Natural killer cell (primary cell): ENCODE measurements at regions not wholly inside any gene's neighbourhood (a gene's known extent, or its start where the extent isn't known, plus 50 kb on each side); places are given as distances from the start of the nearest gene placed in this dataset.

Experiments
- ATAC-seq, 3 donors: fragments of 150-1000 bp in 2 of 3; fragments of 200-7000 bp in 1 of 3; cut with Tn5 transposase; 1 replicate in 1 of 3; 2 replicates in 2 of 3; pipeline ENCODE4 v1.10.0; 2021; ENCODE audit warnings: mild to moderate bottlenecking in 2 of 3, moderate library complexity in 2 of 3
- DNase-seq, 2 donors: peaks; one replicate each; pipeline versions ENCODE4 v3.0.0 to v3.0.0-alpha.2; 2013 to 2021; ENCODE audit warnings: mixed read lengths in 1 of 2
- H3K27ac ChIP-seq: one replicate; pipeline ENCODE4 v1.5.1; 2013; ENCODE audit warnings: mild to moderate bottlenecking, low read length
- H3K27me3 ChIP-seq: one replicate; pipeline ENCODE4 v1.6.1; 2013; ENCODE audit warnings: low read length; ENCODE audit not compliant: control insufficient read depth, insufficient read depth
- H3K36me3 ChIP-seq: one replicate; pipeline ENCODE4 v1.6.1; 2013; ENCODE audit warnings: low read length; ENCODE audit not compliant: control insufficient read depth, insufficient read depth
- H3K4me1 ChIP-seq: one replicate; pipeline ENCODE4 v1.6.1; 2013; ENCODE audit warnings: low read length; ENCODE audit not compliant: control insufficient read depth, insufficient read depth
- H3K4me3 ChIP-seq: one replicate; pipeline ENCODE4 v1.5.1; 2013; ENCODE audit warnings: low read length
- H3K9me3 ChIP-seq: one replicate; pipeline ENCODE4 v1.6.1; 2013; ENCODE audit warnings: low read length; ENCODE audit not compliant: control insufficient read depth, insufficient read depth
- H3K27ac Mint-ChIP-seq, 2 donors: one replicate each; pipeline ENCODE4 v1.8.0; 2022; ENCODE audit warnings: mild to moderate bottlenecking in 2 of 2, mixed read lengths in 2 of 2, moderate library complexity in 1 of 2
- H3K27me3 Mint-ChIP-seq, 2 donors: one replicate each; pipeline ENCODE4 v1.8.0; 2022; ENCODE audit warnings: low read depth in 2 of 2, mixed read lengths in 2 of 2
- H3K36me3 Mint-ChIP-seq: one replicate; pipeline ENCODE4 v1.8.0; 2022; ENCODE audit warnings: mixed read lengths
- H3K4me1 Mint-ChIP-seq, 2 donors: one replicate each; pipeline ENCODE4 v1.8.0; 2022; ENCODE audit warnings: mixed read lengths in 2 of 2
- H3K4me3 Mint-ChIP-seq: one replicate; pipeline ENCODE4 v1.8.0; 2022; ENCODE audit warnings: mild to moderate bottlenecking, moderate library complexity, mixed read lengths
- H3K9me3 Mint-ChIP-seq, 2 donors: one replicate each; pipeline ENCODE4 v1.8.0; 2022; ENCODE audit warnings: mixed read lengths in 2 of 2
- WGBS: methylation state at CpG from one replicate; pipeline ENCODE4 v1.1.7; 2013; ENCODE audit warnings: missing lambda C conversion rate; ENCODE audit not compliant: insufficient coverage; 5-methylcytosine and 5-hydroxymethylcytosine counted together
- intact Hi-C: fragments of 100-400 bp; cut with micrococcal nuclease; formaldehyde crosslinking; loops from one replicate; pipeline ENCODE4 v1.14.2; 2022
- TF ChIP-seq, protein P1 (sequence below): fragments of 200-600 bp; IDR thresholded peaks from one replicate; pipeline ENCODE4 v1.8.0; 2022; ENCODE audit warnings: antibody characterized with exemption

DNA sequence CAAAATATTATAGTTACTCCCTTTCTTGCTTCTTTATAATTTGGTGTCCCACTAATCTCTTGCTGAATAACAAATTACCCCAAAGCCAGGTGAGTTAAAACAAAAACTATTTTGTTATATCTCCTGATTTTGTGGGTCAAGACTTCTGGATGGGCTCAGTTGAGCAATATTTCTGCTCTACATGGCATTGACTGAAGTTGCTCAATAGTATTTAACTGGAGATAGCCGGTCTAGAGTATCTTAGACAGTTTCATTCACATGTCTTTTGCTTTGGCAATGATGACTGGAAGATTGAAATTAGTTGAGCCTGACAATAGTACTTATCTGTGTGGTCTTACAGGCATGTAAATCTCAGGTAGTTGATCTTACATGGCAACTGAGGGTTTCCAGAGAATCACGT is 51.0 kb upstream of the TP63 start:
- Mint-ChIP-seq H3K36me3 (no peaks in the 10 kb centered on the region), H3K4me3 (no peak overlapping the region), H3K27me3 (no peaks in the 10 kb centered on the region), H3K27ac (no peak overlapping the region), H3K9me3 (peaks cover 4 to 9% of the 10 kb centered on the region in 2 donors), H3K4me1 (no peaks in the 10 kb centered on the region)
- ATAC-seq (no peak), DNase-seq (no peak)
- intact Hi-C loops, result no loop called here
- no peaks in the 10 kb centered on the region for H3K4me1 ChIP-seq
- H3K27me3 ChIP-seq, result no peaks in the 10 kb centered on the region
- H3K4me3 ChIP-seq, result no peak overlapping the region
- 92% methylated on average over 2 of the region's 2 CpGs for WGBS
- TF ChIP-seq, protein P1, sequence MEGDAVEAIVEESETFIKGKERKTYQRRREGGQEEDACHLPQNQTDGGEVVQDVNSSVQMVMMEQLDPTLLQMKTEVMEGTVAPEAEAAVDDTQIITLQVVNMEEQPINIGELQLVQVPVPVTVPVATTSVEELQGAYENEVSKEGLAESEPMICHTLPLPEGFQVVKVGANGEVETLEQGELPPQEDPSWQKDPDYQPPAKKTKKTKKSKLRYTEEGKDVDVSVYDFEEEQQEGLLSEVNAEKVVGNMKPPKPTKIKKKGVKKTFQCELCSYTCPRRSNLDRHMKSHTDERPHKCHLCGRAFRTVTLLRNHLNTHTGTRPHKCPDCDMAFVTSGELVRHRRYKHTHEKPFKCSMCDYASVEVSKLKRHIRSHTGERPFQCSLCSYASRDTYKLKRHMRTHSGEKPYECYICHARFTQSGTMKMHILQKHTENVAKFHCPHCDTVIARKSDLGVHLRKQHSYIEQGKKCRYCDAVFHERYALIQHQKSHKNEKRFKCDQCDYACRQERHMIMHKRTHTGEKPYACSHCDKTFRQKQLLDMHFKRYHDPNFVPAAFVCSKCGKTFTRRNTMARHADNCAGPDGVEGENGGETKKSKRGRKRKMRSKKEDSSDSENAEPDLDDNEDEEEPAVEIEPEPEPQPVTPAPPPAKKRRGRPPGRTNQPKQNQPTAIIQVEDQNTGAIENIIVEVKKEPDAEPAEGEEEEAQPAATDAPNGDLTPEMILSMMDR, result no peak
- no peak overlapping the region for H3K27ac ChIP-seq
- no peaks in the 10 kb centered on the region for H3K9me3 ChIP-seq
- no peaks in the 10 kb centered on the region for H3K36me3 ChIP-seq
